Esophagus (tissue), 2 donors: ENCODE measurements at regions not wholly inside any gene's neighbourhood (a gene's known extent, or its start where the extent isn't known, plus 50 kb on each side); places are given as distances from the start of the nearest gene placed in this dataset.

Experiments
- H3K27ac ChIP-seq, 2 donors: one replicate each; pipeline ENCODE4 v1.5.1; 2013; ENCODE audit warnings: low read depth in 2 of 2, mild to moderate bottlenecking in 2 of 2, inconsistent platforms in 1 of 2, low read length in 1 of 2, moderate library complexity in 1 of 2
- H3K27me3 ChIP-seq, 2 donors: one replicate each; pipeline ENCODE4 v1.6.1; 2013; ENCODE audit warnings: low read length in 2 of 2, control low read depth in 1 of 2, mild to moderate bottlenecking in 1 of 2; ENCODE audit not compliant: insufficient read depth in 2 of 2, control insufficient read depth in 1 of 2
- H3K36me3 ChIP-seq, 2 donors: one replicate each; pipeline ENCODE4 v1.6.1; 2013; ENCODE audit warnings: low read length in 1 of 2; ENCODE audit not compliant: control insufficient read depth in 2 of 2, insufficient read depth in 2 of 2
- H3K4me1 ChIP-seq, 2 donors: one replicate each; pipeline ENCODE4 v1.6.1; 2013; ENCODE audit warnings: low read length in 1 of 2; ENCODE audit not compliant: control insufficient read depth in 2 of 2, insufficient read depth in 2 of 2
- H3K4me3 ChIP-seq, 2 donors: one replicate each; pipeline ENCODE4 v1.5.1; 2013; ENCODE audit warnings: low read length in 2 of 2, mild to moderate bottlenecking in 2 of 2, low read depth in 1 of 2, moderate library complexity in 1 of 2
- H3K9me3 ChIP-seq, 2 donors: one replicate each; pipeline ENCODE4 v1.6.1; 2013; ENCODE audit warnings: mild to moderate bottlenecking in 2 of 2, low read depth in 1 of 2, low read length in 1 of 2, moderate library complexity in 1 of 2; ENCODE audit not compliant: control insufficient read depth in 2 of 2, insufficient read depth in 1 of 2
- WGBS, 2 donors: extraction: QIAGEN DNeasy Blood & Tissue Kit; methylation state at CpG; one replicate each; pipeline ENCODE4 v1.1.7; 2013; 5-methylcytosine and 5-hydroxymethylcytosine counted together
- donor health status: healthy with polysubstance abuse.
- donor health status: Bipolar disorder and iron deficiency.

DNA sequence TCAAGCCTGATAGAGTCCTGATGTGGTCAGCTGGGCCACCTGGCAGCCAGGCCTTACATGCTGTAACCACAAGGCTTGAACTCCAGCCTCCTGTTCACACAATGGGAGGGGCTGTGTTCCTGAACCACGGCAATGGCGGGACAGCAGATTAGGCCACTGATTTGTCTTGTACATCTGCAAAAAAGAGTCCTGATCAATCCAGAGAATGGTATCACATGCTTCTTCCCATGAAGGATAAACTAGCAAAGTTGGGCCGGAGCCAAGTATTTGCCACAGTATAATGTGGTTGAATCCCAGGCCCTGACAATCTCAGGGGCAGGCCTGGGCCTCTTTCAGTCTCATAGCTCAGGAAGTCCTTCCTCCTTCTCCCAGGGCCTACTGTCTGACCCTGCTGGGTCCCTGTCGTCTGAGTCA, 2182.5 kb upstream of the AGA start:
- no peak overlapping the region for H3K27ac ChIP-seq
- no peak overlapping the region for H3K4me3 ChIP-seq
- 64 to 65% methylated on average over 4 of the region's 4 CpGs for WGBS, 2 donors
- H3K9me3 ChIP-seq: peaks cover 0 to 2% of the 10 kb centered on the region in 2 donors
- H3K36me3 ChIP-seq: no peaks in the 10 kb centered on the region
- H3K4me1 ChIP-seq: no peaks in the 10 kb centered on the region
- no peaks in the 10 kb centered on the region for H3K27me3 ChIP-seq

DNA sequence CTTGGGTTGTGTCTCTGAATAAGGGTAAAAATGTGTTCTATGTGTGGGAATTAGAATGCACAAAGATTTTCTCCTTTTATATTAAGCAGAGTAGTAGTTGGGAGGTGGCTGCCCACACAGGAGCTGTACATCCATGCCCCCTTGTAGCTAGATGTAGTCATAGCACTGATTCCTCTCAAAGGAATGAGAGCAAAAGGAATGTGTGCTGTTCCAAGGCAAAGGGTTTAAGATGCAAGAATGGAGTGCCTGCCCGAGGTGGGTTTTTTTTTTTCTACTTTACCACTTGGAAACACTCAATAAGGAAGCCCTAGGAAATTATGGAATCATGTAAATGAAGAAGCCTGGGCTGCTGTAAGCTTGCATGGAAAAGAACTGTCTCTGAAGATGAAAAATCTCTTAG, 2183.2 kb upstream of the AGA start:
- Histone ChIP-seq H3K27me3 (no peaks in the 10 kb centered on the region), H3K4me1 (no peaks in the 10 kb centered on the region), H3K4me3 (no peak overlapping the region), H3K27ac (no peak overlapping the region), H3K9me3 (peaks cover 0 to 2% of the 10 kb centered on the region in 2 donors), H3K36me3 (no peaks in the 10 kb centered on the region)
- 57 to 63% methylated on average over 1 of the region's 1 CpG for WGBS, 2 donors

- H3K36me3 ChIP-seq: no peaks in the 10 kb centered on the region
- WGBS, 2 donors: 73 to 77% methylated on average over 3 of the region's 3 CpGs
- H3K27me3 ChIP-seq: no peaks in the 10 kb centered on the region
- no peak overlapping the region for H3K27ac ChIP-seq
- peaks cover 0 to 2% of the 10 kb centered on the region in 2 donors for H3K9me3 ChIP-seq
- no peak overlapping the region for H3K4me3 ChIP-seq
- no peaks in the 10 kb centered on the region for H3K4me1 ChIP-seq
Measured at GRCh38 chr4:179626687-179627086, 2184.4 kb upstream of the AGA start.

DNA sequence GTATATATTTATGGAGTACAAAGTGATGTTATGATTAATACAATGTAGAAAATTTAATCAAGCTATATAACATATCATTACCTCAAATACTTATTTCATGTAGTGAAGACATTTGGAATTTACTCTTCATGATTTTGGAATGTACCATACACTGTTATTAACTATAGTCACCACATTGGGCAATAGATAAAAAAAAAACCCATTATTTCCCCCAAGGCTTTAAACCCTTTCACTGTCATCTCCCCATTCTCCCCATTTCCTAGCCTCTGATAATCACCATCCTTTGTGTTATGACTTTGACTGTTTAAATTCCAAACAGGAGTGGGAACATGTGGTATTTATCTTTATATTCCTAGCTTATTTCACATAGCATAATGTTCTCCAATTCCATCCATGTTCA, 2189.1 kb upstream of the AGA start:
- no peaks in the 10 kb centered on the region for H3K36me3 ChIP-seq

DNA sequence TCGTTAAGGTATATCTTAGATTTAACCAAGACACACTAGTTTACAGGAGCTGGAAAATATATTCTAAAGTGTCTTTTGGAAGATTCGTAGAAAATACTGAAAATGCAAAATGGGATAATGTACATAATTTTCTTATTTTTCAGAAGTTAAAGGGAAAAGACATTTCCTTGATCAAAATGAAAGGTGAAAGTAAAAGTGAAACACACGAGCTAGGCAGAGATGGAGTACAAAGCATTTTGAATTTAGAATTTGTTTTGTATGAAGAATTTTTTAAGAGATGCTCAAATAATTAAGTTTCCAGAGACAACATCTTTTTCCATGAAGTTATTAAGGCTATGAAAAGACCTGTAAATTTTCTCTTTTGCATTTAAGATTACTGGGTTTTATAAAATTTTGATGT, 2192.6 kb upstream of the AGA start:
- H3K27ac ChIP-seq: no peak overlapping the region
- H3K36me3 ChIP-seq: no peaks in the 10 kb centered on the region
- no peaks in the 10 kb centered on the region for H3K9me3 ChIP-seq
- no peaks in the 10 kb centered on the region for H3K27me3 ChIP-seq
- H3K4me3 ChIP-seq: no peak overlapping the region
- no peaks in the 10 kb centered on the region for H3K4me1 ChIP-seq
- 54 to 58% methylated on average over 3 of the region's 3 CpGs for WGBS, 2 donors

More for the DNA sequence above, 2189.1 kb upstream of the AGA start:
- no peaks in the 10 kb centered on the region for H3K4me1 ChIP-seq
- no peaks in the 10 kb centered on the region for H3K9me3 ChIP-seq
- H3K4me3 ChIP-seq: no peak overlapping the region
- no peak overlapping the region for H3K27ac ChIP-seq
- H3K27me3 ChIP-seq: no peaks in the 10 kb centered on the region

DNA sequence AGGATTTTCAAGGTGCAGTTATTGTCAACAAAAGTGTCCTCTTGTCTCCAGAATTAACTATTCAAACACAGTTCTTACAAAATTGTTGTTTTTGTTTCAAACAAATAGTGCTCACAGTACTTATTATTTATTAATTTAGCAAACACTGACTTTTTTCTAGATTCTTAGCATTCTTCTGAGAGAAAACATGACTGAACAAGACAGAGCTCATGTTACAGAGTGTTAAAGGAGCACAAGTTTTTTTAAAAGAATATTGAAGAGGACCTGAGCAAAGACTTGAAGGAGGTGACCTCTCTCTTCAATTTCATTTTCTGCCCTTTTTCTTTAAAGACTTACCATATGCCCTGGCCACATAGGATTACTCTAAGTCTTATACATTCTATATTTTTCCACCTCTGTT, 2220.3 kb upstream of the AGA start:
- H3K4me3 ChIP-seq: no peak overlapping the region
- H3K27me3 ChIP-seq: no peaks in the 10 kb centered on the region
- no peaks in the 10 kb centered on the region for H3K36me3 ChIP-seq
- peaks cover 9 to 13% of the 10 kb centered on the region in 2 donors for H3K9me3 ChIP-seq
- H3K4me1 ChIP-seq: no peaks in the 10 kb centered on the region
- no peak overlapping the region for H3K27ac ChIP-seq

DNA sequence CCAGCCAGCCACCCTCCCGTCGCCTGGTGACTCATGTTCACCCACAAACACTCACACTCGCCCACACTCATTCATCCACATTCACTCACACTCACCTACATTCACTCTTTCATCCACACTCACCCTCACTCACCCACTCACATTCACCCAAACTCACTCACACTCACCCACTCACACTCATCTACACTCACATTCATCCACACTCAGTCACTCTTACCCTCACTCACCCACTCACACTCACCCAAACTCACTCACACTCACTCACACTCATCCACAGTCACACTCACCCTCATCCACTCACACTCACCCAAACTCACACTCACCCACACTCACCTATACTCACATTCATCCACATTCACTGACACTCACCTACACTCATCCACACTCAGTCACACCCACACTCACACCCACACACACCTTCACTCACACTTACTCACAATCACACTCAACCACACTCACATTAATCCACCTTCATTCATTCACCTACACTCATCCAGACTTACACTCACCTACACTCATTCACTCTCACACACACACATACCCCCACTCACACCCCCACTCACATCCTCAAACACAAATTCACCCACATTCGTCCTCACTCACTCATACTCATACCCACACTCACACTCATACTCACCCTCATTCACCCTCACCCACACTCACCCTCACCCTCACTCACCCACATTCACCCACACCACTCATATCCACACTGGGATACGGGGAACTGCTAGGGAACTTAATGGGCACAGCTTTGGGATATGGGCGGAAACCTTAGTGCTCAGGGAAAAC, 2221.6 kb upstream of the AGA start:
- H3K9me3 ChIP-seq: peaks cover 11 to 13% of the 10 kb centered on the region in 2 donors
- H3K36me3 ChIP-seq: no peaks in the 10 kb centered on the region
- H3K27ac ChIP-seq: no peak overlapping the region
- no peak overlapping the region for H3K4me3 ChIP-seq
- H3K27me3 ChIP-seq: no peaks in the 10 kb centered on the region
- no peaks in the 10 kb centered on the region for H3K4me1 ChIP-seq
- WGBS, 2 donors: 88 to 91% methylated on average over 6 of the region's 6 CpGs

DNA sequence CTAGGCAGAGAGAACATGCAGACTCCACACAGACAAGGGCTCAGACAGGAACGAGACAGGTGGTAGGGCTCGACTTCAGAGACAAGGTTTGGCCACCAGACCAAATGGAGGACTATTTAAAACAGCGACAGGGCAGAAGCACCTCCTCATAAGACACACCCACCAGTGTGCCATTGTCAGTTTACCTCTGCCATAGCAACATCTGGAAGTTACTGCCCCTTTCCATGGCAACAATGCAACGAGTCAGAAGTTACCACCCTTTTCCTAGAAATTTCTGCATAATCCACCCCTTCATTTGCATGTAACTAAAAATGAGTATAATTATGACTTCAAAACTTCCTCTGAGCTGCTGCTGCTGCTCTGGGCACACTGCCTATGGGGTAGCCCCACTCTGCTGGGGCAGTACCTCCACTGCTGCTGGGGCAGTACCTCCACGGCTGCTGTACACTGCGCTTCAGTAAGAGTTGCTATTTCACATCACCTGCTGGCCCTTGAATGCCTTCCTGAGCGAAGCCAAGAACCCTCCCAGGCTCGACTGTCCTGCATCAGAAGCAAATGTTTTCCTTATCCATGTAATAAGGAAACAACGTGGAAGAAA, 2222.3 kb upstream of the AGA start:
- Histone ChIP-seq H3K27me3 (no peaks in the 10 kb centered on the region), H3K4me1 (no peaks in the 10 kb centered on the region), H3K9me3 (peaks cover 12 to 13% of the 10 kb centered on the region in 2 donors), H3K4me3 (no peak overlapping the region), H3K27ac (no peak overlapping the region), H3K36me3 (no peaks in the 10 kb centered on the region)
- 87 to 89% methylated on average over 9 of the region's 9 CpGs for WGBS, 2 donors

GRCh38 chr4:179666226-179666625, 2224.0 kb upstream of the AGA start:
- Histone ChIP-seq H3K4me1 (no peaks in the 10 kb centered on the region), H3K4me3 (no peak overlapping the region), H3K27ac (no peak overlapping the region), H3K27me3 (no peaks in the 10 kb centered on the region), H3K36me3 (no peaks in the 10 kb centered on the region), H3K9me3 (peaks cover 5 to 7% of the 10 kb centered on the region in 2 donors)
- 67 to 71% methylated on average over 3 of the region's 3 CpGs for WGBS, 2 donors

GRCh38 chr4:179671609-179672008, 2229.4 kb upstream of the AGA start:
- peaks cover 0 to 3% of the 10 kb centered on the region in 2 donors for H3K9me3 ChIP-seq
- H3K27ac ChIP-seq: no peak overlapping the region
- H3K36me3 ChIP-seq: no peaks in the 10 kb centered on the region
- 71 to 73% methylated on average over 2 of the region's 2 CpGs for WGBS, 2 donors
- no peak overlapping the region for H3K4me3 ChIP-seq
- no peaks in the 10 kb centered on the region for H3K4me1 ChIP-seq
- H3K27me3 ChIP-seq: no peaks in the 10 kb centered on the region
